ENCODE measurements at regions not wholly inside any gene's neighbourhood (a gene's known extent, or its start where the extent isn't known, plus 50 kb on each side); places are given as distances from the start of the nearest gene placed in this dataset.

- Histone ChIP-seq H3K36me3 (ENCODE audit: control insufficient read depth in 2 of 2, insufficient read depth in 1 of 2, low read length in 2 of 2) (no peaks in the 10 kb centered on the region), H3K4me3 (ENCODE audit: low read depth, low read length) (no peak overlapping the region), H3K4me1 (ENCODE audit: control insufficient read depth, insufficient read depth, low read length) (no peaks in the 10 kb centered on the region), H3K27ac (ENCODE audit: extremely low read depth, low read depth, low read length) (no peak overlapping the region), H3K9me3 (ENCODE audit: control insufficient read depth, insufficient read depth, low read depth, low read length) (no peaks in the 10 kb centered on the region)
- TF ChIP-seq, protein P1, sequence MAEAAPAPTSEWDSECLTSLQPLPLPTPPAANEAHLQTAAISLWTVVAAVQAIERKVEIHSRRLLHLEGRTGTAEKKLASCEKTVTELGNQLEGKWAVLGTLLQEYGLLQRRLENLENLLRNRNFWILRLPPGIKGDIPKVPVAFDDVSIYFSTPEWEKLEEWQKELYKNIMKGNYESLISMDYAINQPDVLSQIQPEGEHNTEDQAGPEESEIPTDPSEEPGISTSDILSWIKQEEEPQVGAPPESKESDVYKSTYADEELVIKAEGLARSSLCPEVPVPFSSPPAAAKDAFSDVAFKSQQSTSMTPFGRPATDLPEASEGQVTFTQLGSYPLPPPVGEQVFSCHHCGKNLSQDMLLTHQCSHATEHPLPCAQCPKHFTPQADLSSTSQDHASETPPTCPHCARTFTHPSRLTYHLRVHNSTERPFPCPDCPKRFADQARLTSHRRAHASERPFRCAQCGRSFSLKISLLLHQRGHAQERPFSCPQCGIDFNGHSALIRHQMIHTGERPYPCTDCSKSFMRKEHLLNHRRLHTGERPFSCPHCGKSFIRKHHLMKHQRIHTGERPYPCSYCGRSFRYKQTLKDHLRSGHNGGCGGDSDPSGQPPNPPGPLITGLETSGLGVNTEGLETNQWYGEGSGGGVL (tag by site-specific recombination; IDR thresholded peaks at IDR 0.05) = no peak
- TF ChIP-seq REST (tag by site-specific recombination; IDR thresholded peaks at IDR 0.05) = no peak
- no peak for TF ChIP-seq KLF8 (tag by site-specific recombination; IDR thresholded peaks at IDR 0.05)
- TF ChIP-seq GLI4 (tag by site-specific recombination; IDR thresholded peaks at IDR 0.05) = no peak
- TF ChIP-seq, protein P2, sequence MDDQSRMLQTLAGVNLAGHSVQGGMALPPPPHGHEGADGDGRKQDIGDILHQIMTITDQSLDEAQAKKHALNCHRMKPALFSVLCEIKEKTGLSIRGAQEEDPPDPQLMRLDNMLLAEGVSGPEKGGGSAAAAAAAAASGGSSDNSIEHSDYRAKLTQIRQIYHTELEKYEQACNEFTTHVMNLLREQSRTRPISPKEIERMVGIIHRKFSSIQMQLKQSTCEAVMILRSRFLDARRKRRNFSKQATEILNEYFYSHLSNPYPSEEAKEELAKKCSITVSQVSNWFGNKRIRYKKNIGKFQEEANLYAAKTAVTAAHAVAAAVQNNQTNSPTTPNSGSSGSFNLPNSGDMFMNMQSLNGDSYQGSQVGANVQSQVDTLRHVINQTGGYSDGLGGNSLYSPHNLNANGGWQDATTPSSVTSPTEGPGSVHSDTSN (CRISPR knock-in tag; IDR thresholded peaks at IDR 0.05) = no peak
- TF ChIP-seq, protein P3, sequence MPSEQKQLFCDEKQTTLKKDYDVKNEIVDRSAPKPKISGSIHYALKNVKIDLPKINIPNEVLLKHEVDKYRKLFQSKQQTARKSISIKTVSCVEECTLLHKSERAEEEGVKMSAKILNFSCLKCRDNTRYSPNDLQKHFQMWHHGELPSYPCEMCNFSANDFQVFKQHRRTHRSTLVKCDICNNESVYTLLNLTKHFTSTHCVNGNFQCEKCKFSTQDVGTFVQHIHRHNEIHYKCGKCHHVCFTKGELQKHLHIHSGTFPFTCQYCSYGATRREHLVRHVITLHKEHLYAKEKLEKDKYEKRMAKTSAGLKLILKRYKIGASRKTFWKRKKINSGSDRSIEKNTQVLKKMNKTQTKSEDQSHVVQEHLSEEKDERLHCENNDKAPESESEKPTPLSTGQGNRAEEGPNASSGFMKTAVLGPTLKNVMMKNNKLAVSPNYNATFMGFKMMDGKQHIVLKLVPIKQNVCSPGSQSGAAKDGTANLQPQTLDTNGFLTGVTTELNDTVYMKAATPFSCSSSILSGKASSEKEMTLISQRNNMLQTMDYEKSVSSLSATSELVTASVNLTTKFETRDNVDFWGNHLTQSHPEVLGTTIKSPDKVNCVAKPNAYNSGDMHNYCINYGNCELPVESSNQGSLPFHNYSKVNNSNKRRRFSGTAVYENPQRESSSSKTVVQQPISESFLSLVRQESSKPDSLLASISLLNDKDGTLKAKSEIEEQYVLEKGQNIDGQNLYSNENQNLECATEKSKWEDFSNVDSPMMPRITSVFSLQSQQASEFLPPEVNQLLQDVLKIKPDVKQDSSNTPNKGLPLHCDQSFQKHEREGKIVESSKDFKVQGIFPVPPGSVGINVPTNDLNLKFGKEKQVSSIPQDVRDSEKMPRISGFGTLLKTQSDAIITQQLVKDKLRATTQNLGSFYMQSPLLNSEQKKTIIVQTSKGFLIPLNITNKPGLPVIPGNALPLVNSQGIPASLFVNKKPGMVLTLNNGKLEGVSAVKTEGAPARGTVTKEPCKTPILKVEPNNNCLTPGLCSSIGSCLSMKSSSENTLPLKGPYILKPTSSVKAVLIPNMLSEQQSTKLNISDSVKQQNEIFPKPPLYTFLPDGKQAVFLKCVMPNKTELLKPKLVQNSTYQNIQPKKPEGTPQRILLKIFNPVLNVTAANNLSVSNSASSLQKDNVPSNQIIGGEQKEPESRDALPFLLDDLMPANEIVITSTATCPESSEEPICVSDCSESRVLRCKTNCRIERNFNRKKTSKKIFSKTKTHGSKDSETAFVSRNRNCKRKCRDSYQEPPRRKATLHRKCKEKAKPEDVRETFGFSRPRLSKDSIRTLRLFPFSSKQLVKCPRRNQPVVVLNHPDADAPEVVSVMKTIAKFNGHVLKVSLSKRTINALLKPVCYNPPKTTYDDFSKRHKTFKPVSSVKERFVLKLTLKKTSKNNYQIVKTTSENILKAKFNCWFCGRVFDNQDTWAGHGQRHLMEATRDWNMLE (tag by site-specific recombination; conservative IDR thresholded peaks at IDR 0.05; ENCODE audit: low read depth) = no peak
- no peak for TF ChIP-seq ZNF214 (tag by site-specific recombination; IDR thresholded peaks at IDR 0.05; ENCODE audit: borderline replicate concordance)
- TF ChIP-seq ZNF140 (tag by site-specific recombination; IDR thresholded peaks at IDR 0.05) = no peak
- no peak for TF ChIP-seq KLF9 (tag by site-specific recombination; IDR thresholded peaks at IDR 0.05; ENCODE audit: low read depth)
- TF ChIP-seq BCL11A (tag by site-specific recombination; IDR thresholded peaks at IDR 0.05; ENCODE audit: low read depth) = no peak
- no peak for TF ChIP-seq MZF1 (tag by site-specific recombination; IDR thresholded peaks at IDR 0.05; ENCODE audit: borderline replicate concordance)
- TF ChIP-seq, protein P4, sequence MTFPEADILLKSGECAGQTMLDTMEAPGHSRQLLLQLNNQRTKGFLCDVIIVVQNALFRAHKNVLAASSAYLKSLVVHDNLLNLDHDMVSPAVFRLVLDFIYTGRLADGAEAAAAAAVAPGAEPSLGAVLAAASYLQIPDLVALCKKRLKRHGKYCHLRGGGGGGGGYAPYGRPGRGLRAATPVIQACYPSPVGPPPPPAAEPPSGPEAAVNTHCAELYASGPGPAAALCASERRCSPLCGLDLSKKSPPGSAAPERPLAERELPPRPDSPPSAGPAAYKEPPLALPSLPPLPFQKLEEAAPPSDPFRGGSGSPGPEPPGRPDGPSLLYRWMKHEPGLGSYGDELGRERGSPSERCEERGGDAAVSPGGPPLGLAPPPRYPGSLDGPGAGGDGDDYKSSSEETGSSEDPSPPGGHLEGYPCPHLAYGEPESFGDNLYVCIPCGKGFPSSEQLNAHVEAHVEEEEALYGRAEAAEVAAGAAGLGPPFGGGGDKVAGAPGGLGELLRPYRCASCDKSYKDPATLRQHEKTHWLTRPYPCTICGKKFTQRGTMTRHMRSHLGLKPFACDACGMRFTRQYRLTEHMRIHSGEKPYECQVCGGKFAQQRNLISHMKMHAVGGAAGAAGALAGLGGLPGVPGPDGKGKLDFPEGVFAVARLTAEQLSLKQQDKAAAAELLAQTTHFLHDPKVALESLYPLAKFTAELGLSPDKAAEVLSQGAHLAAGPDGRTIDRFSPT (tag by site-specific recombination; IDR thresholded peaks at IDR 0.05) = no peak
- no peak for TF ChIP-seq ZNF560 (tag by site-specific recombination; IDR thresholded peaks at IDR 0.05; ENCODE audit: borderline replicate concordance)
- TF ChIP-seq SALL2 (tag by site-specific recombination; IDR thresholded peaks at IDR 0.05; ENCODE audit: borderline replicate concordance) = no peak
- no peak for TF ChIP-seq SETDB1 (IDR thresholded peaks at IDR 0.05; ENCODE audit: insufficient read length, low read length)
- ChIA-PET POLR2A (no interaction called here), CTCF (no interaction called here)
Measured at GRCh38 chr14:38496092-38496491, 240.2 kb upstream of the CLEC14A start.

Data from HEK293 (cell line).